DMS 273 treated with DMSO at 0.1 percent for 48 hours (cell line): ENCODE measurements at regions not wholly inside any gene's neighbourhood (a gene's known extent, or its start where the extent isn't known, plus 50 kb on each side); places are given as distances from the start of the nearest gene placed in this dataset.
A peak's percentile ranks its signal among the peaks of the same experiment; 100 is the strongest.

Experiments used
- DNase-seq: peaks from one replicate; lab custom pipeline; 2025; lab: John Stamatoyannopoulos, UW

DNA sequence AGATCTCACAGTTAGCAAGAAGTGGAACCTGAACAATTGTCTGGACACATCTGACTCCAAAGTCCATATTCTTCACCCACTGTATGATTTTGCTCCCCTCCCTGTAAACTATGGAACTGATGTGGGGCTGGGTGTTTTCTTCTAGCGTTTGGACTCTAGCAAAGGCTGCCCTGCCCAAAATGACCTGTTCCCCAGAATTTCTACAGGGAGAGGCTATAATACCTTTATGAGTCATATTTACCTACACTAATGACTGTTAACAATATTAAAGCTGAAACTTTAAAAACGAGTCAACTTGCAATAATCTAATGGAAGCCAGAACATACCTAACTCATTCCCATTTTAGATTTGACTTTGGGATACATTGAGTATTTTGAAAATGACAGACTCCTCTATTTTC lies 531.2 kb upstream of the CFAP20DC start:
- no peak for DNase-seq

DNA sequence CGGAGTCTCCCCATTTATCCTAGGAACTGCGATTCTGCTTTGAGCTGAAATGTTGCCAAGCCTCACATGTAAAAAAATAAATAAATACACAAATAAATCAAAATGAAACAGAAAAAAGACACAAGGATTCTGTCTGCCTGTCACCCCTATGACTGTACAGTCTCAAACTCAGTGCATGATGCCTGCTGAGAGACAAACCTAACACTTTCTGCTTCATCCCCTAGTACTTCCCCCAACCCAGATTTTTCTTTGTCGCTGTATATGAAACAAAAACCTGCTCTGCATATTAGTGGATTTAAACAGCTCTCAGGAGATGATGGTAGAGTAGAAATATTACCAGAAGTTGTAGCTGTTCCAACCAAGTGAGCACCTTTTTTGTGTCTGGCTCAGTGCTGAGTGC lies 530.7 kb upstream of the CFAP20DC start:
- no peak for DNase-seq

- no peak for DNase-seq
These were observed 528.3 kb upstream of the CFAP20DC start for GRCh38 chr3:59578129-59578528.

GRCh38 chr3:59576606-59577005 lies 526.8 kb upstream of the CFAP20DC start:
- DNase-seq = no peak

DNA sequence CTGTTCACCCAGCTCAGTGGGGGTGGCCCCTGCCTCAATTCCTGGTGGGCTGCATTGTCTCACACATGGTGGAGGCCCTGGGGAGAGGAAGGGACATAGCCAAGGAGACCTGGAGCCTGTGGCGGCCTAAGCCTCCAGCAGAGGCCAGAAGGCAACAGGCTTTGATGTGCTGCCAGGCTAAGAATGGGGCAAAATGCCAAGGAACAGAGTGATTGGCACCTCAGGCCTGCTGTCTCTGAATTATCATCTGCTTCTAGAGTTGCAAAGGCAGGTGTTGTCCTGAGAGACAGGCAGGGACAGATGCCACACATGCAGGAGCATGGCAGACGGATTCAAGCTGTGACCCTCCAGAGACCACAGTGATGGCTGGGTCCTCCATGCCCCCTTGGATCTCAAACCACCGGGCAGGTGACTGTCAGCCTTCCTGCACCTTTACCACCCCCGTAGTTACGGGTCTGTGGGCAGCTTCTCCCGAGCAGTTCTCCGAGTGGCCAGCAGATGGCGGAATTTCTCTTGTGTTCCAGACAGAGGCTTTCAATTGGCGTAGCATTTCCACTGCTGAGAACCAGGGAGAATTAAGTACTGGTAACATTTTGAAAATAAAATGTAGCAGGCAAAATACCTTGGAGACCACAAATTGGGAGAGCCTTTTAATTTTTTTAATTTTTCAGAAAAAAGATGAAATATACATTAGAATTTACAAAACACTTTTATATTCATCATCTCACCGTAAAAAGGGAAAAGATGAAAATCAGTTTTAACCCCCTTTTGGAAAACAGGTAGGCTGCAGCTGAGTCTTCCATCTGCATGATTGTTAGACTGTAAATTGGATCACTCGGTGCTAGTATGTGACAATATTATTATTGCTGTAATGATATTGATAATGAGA lies 525.5 kb upstream of the CFAP20DC start:
- DNase-seq = peak; percentile 86

DNA sequence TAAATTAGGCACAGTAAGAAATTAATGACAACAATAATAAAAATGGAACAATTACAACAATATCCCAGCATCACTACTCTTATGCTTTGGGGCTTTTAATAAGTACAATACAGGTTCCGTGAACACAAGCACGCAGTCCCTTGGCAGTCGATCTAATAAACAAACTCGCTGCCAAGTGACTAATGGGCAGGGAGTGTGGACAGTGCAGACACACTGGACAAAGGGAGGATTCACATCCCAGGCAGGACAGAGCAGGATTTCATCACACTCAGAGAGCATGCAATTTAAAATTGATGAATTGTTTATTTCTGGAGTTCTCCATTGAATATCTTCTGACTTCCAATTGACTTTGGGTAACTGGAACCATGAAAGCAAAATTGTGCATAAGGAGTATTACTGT lies 524.1 kb upstream of the CFAP20DC start:
- no peak for DNase-seq

- no peak for DNase-seq
These were observed 522.3 kb upstream of the CFAP20DC start for GRCh38 chr3:59572106-59572505.

DNA sequence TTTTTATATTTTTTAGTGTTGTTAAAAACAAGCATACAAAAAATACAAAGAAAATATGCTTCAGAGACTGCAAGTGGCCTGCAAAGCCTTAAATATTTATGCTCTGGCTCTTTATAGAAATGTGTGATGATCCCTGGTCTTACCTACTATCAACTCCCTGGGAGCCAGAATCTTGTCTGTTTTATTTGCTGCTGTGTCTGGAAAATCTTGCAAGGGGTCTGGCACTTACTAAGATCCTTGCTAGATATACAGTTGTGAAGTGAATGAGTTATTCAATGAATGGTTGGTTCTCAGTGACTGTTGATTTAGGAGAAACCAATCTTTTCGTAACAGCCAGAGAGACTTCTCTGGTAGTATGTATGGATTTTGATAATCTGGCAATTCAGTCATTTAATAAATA lies 521.0 kb upstream of the CFAP20DC start:
- no peak for DNase-seq

GRCh38 chr3:59567661-59568060 lies 517.8 kb upstream of the CFAP20DC start:
- DNase-seq = no peak

DNA sequence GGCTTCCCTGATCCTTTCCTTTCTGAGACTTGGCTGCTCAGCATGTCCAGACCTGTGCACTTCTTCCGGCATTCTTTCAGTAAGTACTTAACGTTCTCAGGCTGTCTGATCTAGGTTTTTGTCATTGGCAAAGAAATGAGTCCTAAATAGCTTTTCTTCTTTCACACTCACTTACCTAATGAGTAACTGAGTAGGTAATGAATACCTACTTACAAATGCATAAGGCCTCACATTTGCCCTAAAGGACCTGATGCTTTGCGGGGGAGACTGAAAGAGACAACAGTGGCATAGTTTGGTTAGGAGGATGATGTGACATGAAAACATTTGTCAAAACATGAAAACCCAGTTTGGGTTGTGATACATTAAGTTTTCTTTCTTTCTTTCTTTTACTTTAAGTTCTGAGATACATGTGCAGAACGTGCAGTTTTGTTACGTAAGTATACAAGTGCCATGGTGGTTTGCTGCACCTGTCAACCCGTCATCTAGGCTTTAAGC lies 516.7 kb upstream of the CFAP20DC start:
- DNase-seq = no peak

DNA sequence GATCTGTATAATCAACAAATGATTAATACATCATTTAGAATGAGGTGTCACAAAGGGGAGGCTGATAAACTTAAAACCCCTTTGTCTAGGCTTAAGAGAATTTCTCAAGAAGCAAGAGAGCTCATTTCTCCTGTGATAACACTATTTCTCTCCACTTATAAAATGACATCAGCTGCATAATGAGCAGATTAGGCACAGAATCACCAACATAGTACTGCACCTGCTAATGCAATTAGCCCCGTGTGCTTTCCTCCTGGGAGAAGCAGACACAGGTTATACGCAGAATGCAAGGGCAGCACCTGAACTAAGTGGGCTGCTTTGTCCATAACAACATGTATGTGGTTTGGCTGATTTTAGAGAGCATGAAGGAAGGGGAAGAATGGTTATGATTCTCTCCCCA lies 515.3 kb upstream of the CFAP20DC start:
- DNase-seq = no peak

DNA sequence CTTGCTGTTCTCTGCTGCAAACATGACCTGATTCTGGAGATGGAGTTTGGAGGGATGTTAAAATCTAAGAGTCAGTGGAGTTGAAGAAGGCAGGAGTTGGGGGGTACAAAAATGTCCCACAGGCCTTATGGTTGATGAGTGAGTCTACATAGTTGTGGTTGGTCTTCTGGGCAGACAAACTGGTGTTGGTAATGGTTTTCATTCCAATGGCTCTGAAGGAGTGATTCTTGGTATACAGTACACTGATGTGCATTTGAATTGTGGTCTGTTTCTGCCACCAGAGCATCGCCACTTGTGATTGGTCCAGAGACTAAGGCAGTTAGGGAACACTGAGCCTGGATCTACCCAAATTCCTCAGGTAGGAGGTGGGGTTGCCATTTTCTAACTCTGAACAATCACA lies 514.1 kb upstream of the CFAP20DC start:
- no peak for DNase-seq

DNA sequence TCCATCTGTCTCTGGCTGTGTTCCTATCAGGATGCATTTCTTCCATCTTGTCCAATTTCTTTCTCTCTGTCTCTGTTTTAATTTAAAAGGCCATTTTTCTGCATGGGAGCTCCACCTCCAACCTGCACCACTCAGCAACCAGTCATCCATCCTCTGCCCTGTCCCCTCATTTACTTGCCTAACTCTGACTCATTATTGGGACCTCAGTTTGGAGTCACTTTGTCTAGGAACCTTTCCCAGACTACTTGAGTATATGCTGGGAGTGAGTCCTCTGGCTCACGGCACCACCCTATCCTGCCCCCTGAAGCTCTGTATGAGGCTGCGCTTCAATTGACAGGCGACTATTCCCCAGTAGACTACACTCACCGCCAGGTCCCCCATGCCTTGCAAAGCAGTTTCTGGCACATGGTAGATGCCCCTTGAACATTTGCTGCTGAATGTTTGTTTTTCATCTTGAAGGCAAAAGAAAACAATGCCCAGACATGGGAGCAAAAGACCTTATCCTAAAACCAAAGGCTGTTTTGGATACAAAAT lies 513.3 kb upstream of the CFAP20DC start:
- DNase-seq = no peak

- no peak for DNase-seq
These were observed 510.1 kb upstream of the CFAP20DC start for GRCh38 chr3:59559721-59560435.

DNA sequence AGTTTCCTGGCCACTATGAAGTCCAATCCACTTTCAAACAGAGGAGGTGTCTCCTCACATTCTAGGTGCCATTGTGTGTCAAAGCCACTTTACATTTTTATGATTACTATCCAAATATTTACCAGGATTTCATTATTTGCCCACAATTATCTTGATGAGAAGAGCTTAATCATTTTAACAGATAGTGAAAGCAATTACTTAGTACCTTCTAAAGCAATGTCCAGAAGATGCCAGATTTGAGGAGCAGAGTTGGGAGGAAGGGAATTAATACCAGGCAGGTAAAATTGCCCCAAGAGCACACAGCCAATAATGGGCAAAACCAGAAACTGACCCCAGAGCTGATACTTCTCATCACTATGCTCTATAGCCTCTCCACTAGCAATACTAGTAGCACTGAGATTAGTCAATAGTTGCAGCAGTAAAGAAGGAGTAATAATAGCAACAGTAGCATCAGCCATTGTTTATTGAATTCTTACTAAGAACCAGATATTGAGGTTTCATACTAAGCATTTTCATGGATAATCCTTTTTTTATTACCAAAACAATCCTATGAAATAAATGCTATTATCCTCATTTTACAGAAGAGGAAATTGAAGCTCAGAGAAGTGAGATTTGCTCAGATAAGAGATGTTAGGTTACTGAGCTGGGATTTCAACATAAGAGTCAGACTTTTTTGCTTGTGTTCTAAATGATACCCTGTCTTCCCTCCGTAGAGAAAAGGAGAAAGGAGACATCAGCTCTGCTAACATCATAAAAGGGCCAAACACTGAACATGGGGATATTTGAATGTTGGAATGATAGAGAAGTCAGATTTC lies 509.3 kb upstream of the CFAP20DC start:
- DNase-seq = no peak

- DNase-seq = no peak
These were observed 505.9 kb upstream of the CFAP20DC start for GRCh38 chr3:59555593-59556315.

DNA sequence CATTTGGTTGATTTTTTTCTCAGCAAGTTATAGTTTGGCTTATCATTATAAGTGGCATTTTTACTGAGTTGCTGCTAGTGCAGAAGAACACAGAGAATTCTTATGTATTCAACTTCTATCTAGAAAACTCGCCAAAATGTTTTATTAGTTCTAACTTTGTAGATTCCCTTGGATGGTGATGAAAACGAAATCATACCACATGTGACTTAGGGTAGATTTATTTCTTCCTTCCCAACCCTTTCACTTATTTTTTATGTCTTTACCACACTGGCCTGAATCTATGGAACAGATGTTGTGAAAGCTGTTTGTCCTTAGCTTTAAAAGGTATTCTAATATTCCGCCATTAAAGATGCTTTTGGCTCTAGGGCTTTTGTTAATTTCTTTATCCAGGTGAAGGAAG lies 503.3 kb upstream of the CFAP20DC start:
- DNase-seq = no peak

DNA sequence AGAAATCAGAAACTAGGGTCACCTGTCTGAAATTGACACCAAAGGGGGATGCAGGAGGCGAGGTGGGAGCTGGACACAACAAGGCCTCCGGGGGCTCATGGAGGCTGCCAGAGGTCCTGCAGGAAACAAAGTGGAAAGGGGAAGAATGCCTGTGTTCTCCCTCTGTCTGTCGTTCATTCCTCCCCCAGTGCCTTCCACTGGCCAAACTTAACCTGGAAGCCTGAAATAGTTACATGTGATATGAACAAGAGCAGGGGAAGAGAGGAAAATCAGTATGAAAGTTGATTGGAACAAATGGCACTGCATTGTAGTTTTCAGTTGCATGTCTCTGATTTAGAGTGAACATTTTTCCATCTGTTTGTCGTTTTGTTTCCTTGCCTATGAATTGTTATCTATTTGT lies 502.0 kb upstream of the CFAP20DC start:
- no peak for DNase-seq

GRCh38 chr3:59549962-59550361 lies 500.1 kb upstream of the CFAP20DC start:
- no peak for DNase-seq

DNA sequence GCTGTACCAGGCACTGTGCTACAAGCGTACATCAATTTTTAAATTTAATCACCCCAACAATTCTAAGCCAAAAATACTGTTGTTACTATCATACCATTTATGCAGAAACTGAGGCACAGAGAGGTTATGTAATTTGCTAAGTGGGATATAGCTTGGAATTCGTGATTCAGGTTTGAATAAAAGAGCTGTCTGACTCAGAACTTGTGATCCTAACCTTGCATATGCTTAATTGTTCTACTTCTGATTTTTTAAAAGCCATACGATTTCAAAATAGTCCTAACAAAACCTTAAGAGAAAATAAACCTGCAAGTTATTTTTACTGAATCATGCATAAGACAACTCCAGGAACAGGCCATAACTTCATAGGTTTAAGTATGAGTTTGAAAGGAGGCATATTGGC lies 498.0 kb upstream of the CFAP20DC start:
- no peak for DNase-seq

DNA sequence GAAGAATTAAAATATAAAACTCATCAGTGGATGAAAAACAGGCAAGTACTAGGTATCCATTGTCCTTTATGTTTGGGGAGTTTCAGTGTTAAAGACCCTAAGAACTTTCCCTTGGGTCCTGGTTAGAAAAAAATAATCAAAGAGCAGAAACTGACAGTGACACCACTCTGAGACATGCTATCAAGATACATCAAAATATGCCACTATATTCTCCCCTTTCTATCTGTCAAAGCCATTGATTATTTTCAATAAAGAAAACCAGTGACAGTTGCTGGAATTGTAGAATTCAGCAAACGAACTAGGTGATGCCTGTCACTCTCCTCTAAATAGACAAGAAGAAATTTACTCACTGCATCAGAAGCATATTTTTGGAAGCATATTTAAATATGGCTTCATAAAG lies 496.7 kb upstream of the CFAP20DC start:
- no peak for DNase-seq
